Muscle of leg (tissue), 3 donors: ENCODE measurements at regions not wholly inside any gene's neighbourhood (a gene's known extent, or its start where the extent isn't known, plus 50 kb on each side); places are given as distances from the start of the nearest gene placed in this dataset.
A peak's percentile ranks its signal among the peaks of the same experiment; 100 is the strongest.

Source experiments
- DNase-seq: peaks from one replicate; pipeline ENCODE4 v3.0.0; 2013
- H3K27ac ChIP-seq: one replicate; pipeline ENCODE4 v1.5.1; 2013; ENCODE audit warnings: mild to moderate bottlenecking, low read length, control low read depth
- H3K27me3 ChIP-seq: one replicate; pipeline ENCODE4 v1.6.1; 2013; ENCODE audit warnings: low read length; ENCODE audit not compliant: control insufficient read depth, insufficient read depth
- H3K36me3 ChIP-seq: one replicate; pipeline ENCODE4 v1.6.1; 2013; ENCODE audit warnings: low read length; ENCODE audit not compliant: control insufficient read depth, insufficient read depth
- H3K4me1 ChIP-seq: one replicate; pipeline ENCODE4 v1.6.1; 2013; ENCODE audit warnings: low read length; ENCODE audit not compliant: control insufficient read depth, insufficient read depth
- H3K4me3 ChIP-seq: one replicate; pipeline ENCODE4 v1.5.1; 2013; ENCODE audit warnings: low read length, control low read depth
- H3K9me3 ChIP-seq: replicated peaks from 2 replicates; pipeline ENCODE4 v1.6.1; 2013; ENCODE audit warnings: low read depth, low read length; ENCODE audit not compliant: control insufficient read depth
- WGBS: methylation state at CpG from one replicate; pipeline ENCODE4 v1.1.5; 2013; ENCODE audit warnings: missing lambda C conversion rate; ENCODE audit not compliant: insufficient coverage; 5-methylcytosine and 5-hydroxymethylcytosine counted together

- no CpG with 5 or more reads among the region's 1 CpG for WGBS
- Histone ChIP-seq H3K27ac (no peak overlapping the region), H3K9me3 (no peaks in the 10 kb centered on the region), H3K36me3 (no peaks in the 10 kb centered on the region), H3K27me3 (peaks cover 2% of the 10 kb centered on the region), H3K4me3 (no peak overlapping the region), H3K4me1 (no peaks in the 10 kb centered on the region)
- DNase-seq = no peak
Measured at GRCh38 chrX:113558576-113558975, 717.9 kb upstream of the AMOT start.

GRCh38 chrX:113551919-113552318, 711.3 kb upstream of the AMOT start:
- H3K4me1 ChIP-seq = no peaks in the 10 kb centered on the region
- no peaks in the 10 kb centered on the region for H3K9me3 ChIP-seq
- no peak overlapping the region for H3K4me3 ChIP-seq
- no peak overlapping the region for H3K27ac ChIP-seq
- H3K36me3 ChIP-seq = no peaks in the 10 kb centered on the region
- whole genome bisulfite sequencing = no CpG with 5 or more reads among the region's 1 CpG
- DNase-seq = no peak
- H3K27me3 ChIP-seq = peaks cover 6% of the 10 kb centered on the region

- Histone ChIP-seq H3K27me3 (peaks cover 10% of the 10 kb centered on the region), H3K36me3 (no peaks in the 10 kb centered on the region), H3K4me1 (no peaks in the 10 kb centered on the region), H3K9me3 (no peaks in the 10 kb centered on the region), H3K4me3 (no peak overlapping the region), H3K27ac (no peak overlapping the region)
- DNase-seq = no peak
- 88% methylated on average over 1 of the region's 2 CpGs for WGBS
Measured at GRCh38 chrX:113548308-113549015, 707.8 kb upstream of the AMOT start.

GRCh38 chrX:113545040-113545439, 704.4 kb upstream of the AMOT start:
- no peak overlapping the region for H3K27ac ChIP-seq
- no peaks in the 10 kb centered on the region for H3K36me3 ChIP-seq
- H3K9me3 ChIP-seq = no peaks in the 10 kb centered on the region
- no peak for DNase-seq
- H3K4me1 ChIP-seq = no peaks in the 10 kb centered on the region
- H3K4me3 ChIP-seq = no peak overlapping the region
- WGBS = no CpG with 5 or more reads among the region's 1 CpG
- peaks cover 10% of the 10 kb centered on the region for H3K27me3 ChIP-seq

- 43% methylated on average over 1 of the region's 2 CpGs for WGBS
- H3K4me3 ChIP-seq = no peak overlapping the region
- H3K27ac ChIP-seq = no peak overlapping the region
- no peaks in the 10 kb centered on the region for H3K4me1 ChIP-seq
- DNase-seq = no peak
- H3K36me3 ChIP-seq = no peaks in the 10 kb centered on the region
- H3K27me3 ChIP-seq = peaks cover 2% of the 10 kb centered on the region
- no peaks in the 10 kb centered on the region for H3K9me3 ChIP-seq
Measured at GRCh38 chrX:113539599-113540356, 699.1 kb upstream of the AMOT start.

GRCh38 chrX:113529426-113530013, 688.9 kb upstream of the AMOT start:
- no peaks in the 10 kb centered on the region for H3K36me3 ChIP-seq
- H3K27me3 ChIP-seq = peaks cover 2% of the 10 kb centered on the region
- WGBS = 60% methylated on average over 1 of the region's 6 CpGs
- no peak overlapping the region for H3K4me3 ChIP-seq
- H3K9me3 ChIP-seq = no peaks in the 10 kb centered on the region
- no peak for DNase-seq
- H3K4me1 ChIP-seq = no peaks in the 10 kb centered on the region
- no peak overlapping the region for H3K27ac ChIP-seq

GRCh38 chrX:113522814-113523213, 682.2 kb upstream of the AMOT start:
- Histone ChIP-seq H3K9me3 (no peaks in the 10 kb centered on the region), H3K27ac (no peak overlapping the region), H3K27me3 (peaks cover 6% of the 10 kb centered on the region), H3K4me1 (no peaks in the 10 kb centered on the region), H3K36me3 (no peaks in the 10 kb centered on the region), H3K4me3 (no peak overlapping the region)
- DNase-seq = no peak
- WGBS = 60% methylated on average over 1 of the region's 3 CpGs

- no peaks in the 10 kb centered on the region for H3K27me3 ChIP-seq
- H3K36me3 ChIP-seq = no peaks in the 10 kb centered on the region
Measured at GRCh38 chrX:113514906-113515305, 674.3 kb upstream of the AMOT start.

GRCh38 chrX:113512700-113513395, 672.2 kb upstream of the AMOT start:
- Histone ChIP-seq H3K9me3 (no peaks in the 10 kb centered on the region), H3K27ac (no peak overlapping the region), H3K27me3 (no peaks in the 10 kb centered on the region), H3K4me1 (no peaks in the 10 kb centered on the region), H3K4me3 (no peak overlapping the region), H3K36me3 (no peaks in the 10 kb centered on the region)
- no peak for DNase-seq
- 55% methylated on average over 4 of the region's 7 CpGs for WGBS

More at GRCh38 chrX:113514906-113515305, 674.3 kb upstream of the AMOT start:
- DNase-seq = no peak
- H3K4me3 ChIP-seq = no peak overlapping the region
- no peaks in the 10 kb centered on the region for H3K4me1 ChIP-seq
- H3K27ac ChIP-seq = no peak overlapping the region
- no CpG with 5 or more reads among the region's 2 CpGs for WGBS
- no peaks in the 10 kb centered on the region for H3K9me3 ChIP-seq

GRCh38 chrX:113510586-113510985, 670.0 kb upstream of the AMOT start:
- WGBS = no CpG with 5 or more reads among the region's 1 CpG
- DNase-seq = peak; percentile 1

More at GRCh38 chrX:113510586-113510985, 670.0 kb upstream of the AMOT start:
- H3K4me3 ChIP-seq = no peak overlapping the region
- H3K27me3 ChIP-seq = no peaks in the 10 kb centered on the region
- no peaks in the 10 kb centered on the region for H3K36me3 ChIP-seq
- H3K27ac ChIP-seq = no peak overlapping the region
- H3K9me3 ChIP-seq = no peaks in the 10 kb centered on the region
- no peaks in the 10 kb centered on the region for H3K4me1 ChIP-seq
